ENCODE measurements at regions not wholly inside any gene's neighbourhood (a gene's known extent, or its start where the extent isn't known, plus 50 kb on each side); places are given as distances from the start of the nearest gene placed in this dataset.

GRCh38 chr4:24428850-24429249, 155.5 kb downstream of the DHX15 start:
- no peak for TF ChIP-seq ZBTB43 (CRISPR knock-in tag; IDR thresholded peaks at IDR 0.05)
- DNase-seq (ENCODE audit: extremely low read depth in 1 of 4, low spot score in 3 of 4) (no peak), FAIRE-seq (no peak), ATAC-seq (no peak)
- H3K4me1 ChIP-seq (replicated peaks in 1 of 2; ENCODE audit: control insufficient read depth in 2 of 2, insufficient read depth in 2 of 2, low read length in 2 of 2) = no peaks in the 10 kb centered on the region
- H4K20me1 ChIP-seq (replicated peaks; ENCODE audit: control insufficient read depth, insufficient read depth, low read length) = no peaks in the 10 kb centered on the region
- no peaks in the 10 kb centered on the region for H3K79me2 ChIP-seq (ENCODE audit: control insufficient read depth, insufficient read depth, low read length)
- H2AFZ ChIP-seq (ENCODE audit: low read depth, low read length) = no peak overlapping the region
- H3K9me3 ChIP-seq (replicated peaks; ENCODE audit: control insufficient read depth, insufficient read depth, low read depth, low read length) = no peaks in the 10 kb centered on the region
- no peak overlapping the region for H3K4me3 ChIP-seq
- no peak overlapping the region for H3K27ac ChIP-seq (ENCODE audit: extremely low read depth, low read depth, low read length)
- no peaks in the 10 kb centered on the region for H3K36me3 ChIP-seq (ENCODE audit: control insufficient read depth, insufficient read depth, low read length)
- ChIA-PET CTCF (ENCODE audit: low intra/inter-chr PET ratio) (no interaction called here), POLR2A (no interaction called here)
- H3K9ac ChIP-seq (ENCODE audit: insufficient read depth in 1 of 2, low read depth in 2 of 2, low read length in 2 of 2) = no peak overlapping the region
- H3K4me2 ChIP-seq (ENCODE audit: insufficient read depth, low read length) = no peak overlapping the region
- no TSS peak for BruUV-seq (replicated peaks)
- intact Hi-C loops (cut with micrococcal nuclease) = no loop called here
- 0% methylated on average over 6 of the region's 6 CpGs for WGBS (ENCODE audit: insufficient coverage, low coverage, missing lambda C conversion rate)
- H3K9me1 ChIP-seq (ENCODE audit: control insufficient read depth, insufficient read depth, low read length) = no peaks in the 10 kb centered on the region
- H3K27me3 ChIP-seq (ENCODE audit: control insufficient read depth in 2 of 2, insufficient read depth in 2 of 2, low read length in 2 of 2) = peaks cover under 1 to 6% of the 10 kb centered on the region in 2 experiments; a peak in 4 of 5 replicates
- in situ Hi-C loops (cut with MboI) = no loop called here

GRCh38 chr4:24426557-24426956, 157.8 kb downstream of the DHX15 start:
- Histone ChIP-seq H3K4me3 (no peak overlapping the region), H3K4me1 (replicated peaks in 1 of 2; ENCODE audit: control insufficient read depth in 2 of 2, insufficient read depth in 2 of 2, low read length in 2 of 2) (no peaks in the 10 kb centered on the region), H4K20me1 (replicated peaks; ENCODE audit: control insufficient read depth, insufficient read depth, low read length) (no peaks in the 10 kb centered on the region), H3K27ac (ENCODE audit: extremely low read depth, low read depth, low read length) (no peak overlapping the region), H3K9me1 (ENCODE audit: control insufficient read depth, insufficient read depth, low read length) (no peaks in the 10 kb centered on the region), H3K9ac (ENCODE audit: insufficient read depth in 1 of 2, low read depth in 2 of 2, low read length in 2 of 2) (no peak overlapping the region), H2AFZ (ENCODE audit: low read depth, low read length) (no peak overlapping the region), H3K9me3 (replicated peaks; ENCODE audit: control insufficient read depth, insufficient read depth, low read depth, low read length) (no peaks in the 10 kb centered on the region), H3K4me2 (ENCODE audit: insufficient read depth, low read length) (no peak overlapping the region), H3K36me3 (ENCODE audit: control insufficient read depth, insufficient read depth, low read length) (no peaks in the 10 kb centered on the region), H3K79me2 (ENCODE audit: control insufficient read depth, insufficient read depth, low read length) (no peaks in the 10 kb centered on the region), H3K27me3 (ENCODE audit: control insufficient read depth in 2 of 2, insufficient read depth in 2 of 2, low read length in 2 of 2) (peaks cover 0 to 4% of the 10 kb centered on the region in 2 experiments; a peak in 3 of 5 replicates)
- in situ Hi-C loops (cut with MboI) = no loop called here
- ChIA-PET POLR2A (no interaction called here), CTCF (ENCODE audit: low intra/inter-chr PET ratio) (no interaction called here)
- ATAC-seq (no peak), DNase-seq (ENCODE audit: extremely low read depth in 1 of 4, low spot score in 3 of 4) (no peak), FAIRE-seq (no peak)
- BruUV-seq (replicated peaks) = no TSS peak
- 0% methylated on average over 5 of the region's 5 CpGs for WGBS (ENCODE audit: insufficient coverage, low coverage, missing lambda C conversion rate)
- intact Hi-C loops (cut with micrococcal nuclease) = no loop called here
- no peak for TF ChIP-seq ASH1L (IDR thresholded peaks at IDR 0.05; ENCODE audit: borderline replicate concordance, low read depth, partially characterized antibody)
- no peak for TF ChIP-seq RFX5 (IDR thresholded peaks at IDR 0.05; ENCODE audit: low read depth, low read length)
- TF ChIP-seq NCOA4 (IDR thresholded peaks at IDR 0.05; ENCODE audit: partially characterized antibody) = no peak
- TF ChIP-seq ZFP36 (IDR thresholded peaks at IDR 0.05; ENCODE audit: low read depth, low read length, partially characterized antibody) = no peak
- no peak for TF ChIP-seq ZNF124 (CRISPR knock-in tag; IDR thresholded peaks at IDR 0.05)
- no peak for TF ChIP-seq GATAD2B (IDR thresholded peaks at IDR 0.05; ENCODE audit: borderline replicate concordance)
- TF ChIP-seq L3MBTL2 (IDR thresholded peaks at IDR 0.05) = no peak
- no peak for TF ChIP-seq HMBOX1 (IDR thresholded peaks at IDR 0.05)
- TF ChIP-seq CHCHD3 (CRISPR knock-in tag; IDR thresholded peaks at IDR 0.05) = no peak
- TF ChIP-seq PURB (CRISPR knock-in tag; IDR thresholded peaks at IDR 0.05; ENCODE audit: low read depth) = no peak
- no peak for TF ChIP-seq KDM5B (IDR thresholded peaks at IDR 0.05; ENCODE audit: insufficient replicate concordance, low read depth, low read length)
